Bronchial epithelial cell (primary cell): ENCODE measurements at regions not wholly inside any gene's neighbourhood (a gene's known extent, or its start where the extent isn't known, plus 50 kb on each side); places are given as distances from the start of the nearest gene placed in this dataset.
"Not testable (repeated sequence)": the region's sequence is repeated elsewhere in the genome, so short reads cannot be mapped to it uniquely, and the experiment has no call there.

ENCODE experiments used
- DNase-seq: peaks from one replicate; pipeline ENCODE4 v3.0.0-alpha.2; 2010; ENCODE audit warnings: low read depth
- FAIRE-seq: peaks from 2 replicates; lab custom pipeline; 2011; peaks lifted over from hg19 to GRCh38; lab: Jason Lieb, UNC
- H3K27me3 ChIP-seq: 2 replicates; pipeline ENCODE4 v1.5.1; 2011; ENCODE audit warnings: low read length; ENCODE audit not compliant: control insufficient read depth, insufficient read depth
- H3K36me3 ChIP-seq: 2 replicates; pipeline ENCODE4 v1.5.1; 2011; ENCODE audit warnings: low read length; ENCODE audit not compliant: control insufficient read depth, insufficient read depth
- H3K4me3 ChIP-seq: 2 replicates; pipeline ENCODE4 v1.5.1; 2011; ENCODE audit warnings: mild to moderate bottlenecking, low read depth, low read length, control low read depth

DNA sequence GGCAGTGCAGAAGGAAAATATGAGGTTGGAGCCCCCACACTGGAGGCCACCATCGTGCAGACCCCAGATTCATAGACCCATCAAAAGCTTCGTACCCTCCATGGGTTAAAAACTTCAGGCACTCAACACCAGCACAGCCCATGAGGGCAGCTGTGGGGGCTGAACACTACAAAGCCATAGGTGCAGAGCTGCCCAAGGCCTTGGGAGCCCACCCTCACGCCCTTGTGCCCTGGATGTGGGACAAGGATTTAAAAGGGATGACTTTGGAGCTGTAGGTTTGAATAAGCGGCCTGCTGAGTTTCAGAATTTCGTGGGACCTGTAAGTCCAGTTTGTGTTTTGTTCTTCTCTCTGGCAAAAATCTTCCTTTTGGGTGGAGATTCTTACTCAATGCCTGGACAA lies 747.6 kb downstream of the SPATA31A6 start:
- not testable (repeated sequence) for DNase-seq, FAIRE-seq, H3K27me3 ChIP-seq, H3K4me3 ChIP-seq, H3K36me3 ChIP-seq

DNA sequence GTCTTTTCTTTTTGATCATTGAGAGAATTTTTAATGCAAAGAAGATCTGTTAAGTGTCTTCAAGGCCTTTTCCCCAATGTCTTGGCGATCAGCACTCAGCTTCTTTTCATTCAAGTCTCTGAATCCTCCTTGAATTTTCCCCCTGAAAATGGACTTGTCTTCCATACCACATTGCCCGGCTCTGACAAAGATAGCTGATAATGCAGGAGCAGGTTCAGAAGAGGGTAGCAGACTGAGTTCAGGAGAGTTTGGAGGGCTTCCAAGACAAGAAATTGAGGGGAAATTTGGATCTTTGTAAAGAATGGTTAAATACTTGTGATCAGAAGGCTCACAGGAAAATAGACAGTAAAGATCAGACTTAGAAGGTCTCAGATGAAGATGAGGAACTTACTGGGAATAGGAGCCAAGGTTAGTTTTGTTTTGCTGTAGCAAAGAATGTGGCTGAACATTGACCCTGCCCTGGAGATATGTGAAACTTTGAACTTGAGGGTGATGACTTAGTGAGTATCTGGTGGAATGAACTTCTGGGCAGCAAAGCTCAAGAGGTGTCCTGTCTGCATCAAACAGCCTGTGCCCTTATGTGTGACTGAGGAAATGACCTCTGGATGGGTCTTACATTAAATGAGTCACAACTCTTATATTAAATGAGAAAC lies 754.2 kb downstream of the SPATA31A6 start:
- not testable (repeated sequence) for H3K36me3 ChIP-seq, FAIRE-seq, DNase-seq, H3K4me3 ChIP-seq, H3K27me3 ChIP-seq

DNA sequence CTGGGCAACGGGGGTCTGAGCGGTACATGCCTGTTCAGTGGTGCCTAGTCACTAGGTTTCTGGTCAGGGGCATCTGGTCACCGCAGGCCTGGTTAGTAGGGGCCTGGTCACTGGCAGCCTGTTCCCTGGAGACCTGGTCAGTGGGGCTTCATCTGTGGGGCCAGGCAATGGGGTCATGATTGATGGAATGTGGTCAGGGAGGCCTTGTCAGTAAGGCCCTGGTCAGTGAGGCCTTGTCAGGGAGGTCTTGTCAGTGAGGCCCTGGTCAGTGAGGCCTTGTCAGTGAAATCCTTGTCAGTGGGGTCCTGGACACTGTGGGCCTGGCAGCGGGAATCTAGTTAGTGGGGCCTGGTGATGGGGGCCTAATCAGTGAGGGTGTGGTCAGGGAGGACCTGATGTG lies 763.6 kb downstream of the SPATA31A6 start:
- not testable (repeated sequence) for H3K4me3 ChIP-seq, H3K27me3 ChIP-seq, H3K36me3 ChIP-seq, DNase-seq
- FAIRE-seq, result peak; percentile 7

DNA sequence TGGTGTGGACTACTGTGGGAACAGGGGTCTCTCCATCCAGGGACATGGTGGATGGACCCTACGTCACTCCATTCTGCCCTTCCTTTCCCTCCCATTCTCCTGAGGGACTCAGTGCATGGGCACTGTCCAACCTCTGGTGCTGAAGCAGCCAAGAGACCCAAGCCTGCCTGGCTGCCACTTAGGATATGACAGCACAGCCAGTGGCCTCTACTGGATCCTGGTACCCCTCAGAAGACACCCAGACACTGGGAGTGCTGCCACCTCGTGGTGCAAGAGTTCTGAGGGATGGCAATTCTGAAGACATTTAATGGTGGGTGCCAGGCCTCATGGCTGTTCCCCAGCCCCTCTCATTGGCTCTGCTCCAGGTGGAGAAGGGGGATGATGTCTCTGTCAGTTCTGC lies 767.8 kb downstream of the SPATA31A6 start:
- FAIRE-seq, DNase-seq, H3K4me3 ChIP-seq, H3K27me3 ChIP-seq, H3K36me3 ChIP-seq: not testable (repeated sequence)

DNA sequence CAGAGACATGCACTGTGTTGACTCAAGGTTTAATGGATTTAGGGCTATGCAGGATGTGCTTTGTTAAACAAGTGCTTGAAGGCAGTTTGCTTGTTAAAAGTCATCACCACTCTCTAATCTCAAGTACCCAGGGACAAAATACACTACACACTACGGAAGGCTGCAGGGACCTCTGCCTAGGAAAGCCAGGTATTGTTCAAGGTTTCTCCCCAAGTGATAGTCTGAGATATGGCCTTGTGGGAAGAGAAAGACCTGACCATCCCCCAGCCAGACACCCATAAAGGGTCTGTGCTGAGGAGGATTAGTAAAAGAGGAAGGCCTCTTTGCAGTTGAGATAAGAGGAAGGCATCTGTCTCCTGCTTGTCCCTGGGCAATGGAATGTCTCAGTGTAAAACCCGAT lies 781.7 kb downstream of the SPATA31A6 start:
- FAIRE-seq, H3K36me3 ChIP-seq: not testable (repeated sequence)

DNA sequence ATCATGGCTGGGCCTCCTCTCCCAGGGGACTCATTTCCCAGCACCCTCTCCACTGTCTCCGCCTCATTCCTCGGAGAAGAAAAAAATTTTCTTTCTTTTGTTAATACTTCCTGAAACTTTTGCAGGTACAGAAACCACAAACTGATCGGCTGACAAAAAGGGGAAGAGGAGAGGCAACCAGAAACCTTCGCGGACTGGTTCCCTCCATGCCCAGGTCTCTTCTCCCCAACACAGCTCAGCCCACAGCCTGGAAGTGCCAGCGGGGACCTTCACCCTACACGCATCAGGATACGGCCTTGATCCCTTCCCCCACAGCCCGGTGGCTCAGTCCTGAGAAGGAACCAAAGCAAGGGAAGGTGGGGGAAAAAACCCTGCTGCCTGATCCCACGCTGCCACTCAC lies 788.4 kb downstream of the SPATA31A6 start:
- not testable (repeated sequence) for H3K27me3 ChIP-seq, H3K36me3 ChIP-seq, FAIRE-seq, H3K4me3 ChIP-seq, DNase-seq

More for the DNA sequence above, 781.7 kb downstream of the SPATA31A6 start:
- H3K27me3 ChIP-seq, DNase-seq, H3K4me3 ChIP-seq: not testable (repeated sequence)

DNA sequence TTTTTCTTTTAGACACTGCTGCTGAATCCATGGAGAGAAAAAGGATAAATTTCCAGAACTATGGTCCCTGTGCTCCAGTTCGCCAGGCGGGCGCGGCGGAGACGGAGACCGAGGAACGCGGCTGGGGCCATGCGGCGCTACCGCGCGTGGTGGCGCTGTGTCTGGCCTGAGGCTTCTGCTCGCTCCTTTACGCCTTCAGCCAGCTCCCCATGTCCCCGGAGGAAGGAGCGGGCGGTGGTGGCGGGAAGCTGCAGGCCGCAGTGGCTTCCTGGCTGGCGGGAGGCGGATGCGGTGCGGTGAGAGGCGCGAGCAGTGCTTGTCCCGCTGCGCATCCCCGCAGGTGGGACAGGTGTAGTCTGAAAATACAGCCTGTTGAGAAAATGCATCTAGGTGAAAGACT lies 791.3 kb downstream of the SPATA31A6 start:
- FAIRE-seq, DNase-seq, H3K36me3 ChIP-seq, H3K27me3 ChIP-seq, H3K4me3 ChIP-seq: not testable (repeated sequence)

DNA sequence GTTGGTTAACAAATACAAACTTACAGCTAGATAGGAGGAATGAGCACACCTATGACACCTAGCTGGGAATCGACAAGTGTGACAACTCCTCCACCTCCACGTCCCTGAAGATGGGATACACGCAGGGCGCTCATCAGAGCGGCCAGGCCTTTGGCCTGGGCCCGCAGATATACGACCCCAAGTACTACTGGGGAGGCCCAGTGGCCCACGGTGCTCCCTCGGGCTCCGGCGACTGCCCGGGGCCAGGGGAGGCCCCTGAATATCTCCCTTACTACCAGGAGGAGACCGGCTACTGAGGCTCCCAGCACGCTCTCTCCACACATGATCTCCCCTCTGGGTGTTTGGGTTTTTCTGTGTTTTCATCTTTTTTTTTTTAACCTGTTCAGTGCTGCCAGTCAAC lies 801.3 kb downstream of the SPATA31A6 start:
- H3K4me3 ChIP-seq, DNase-seq, FAIRE-seq, H3K27me3 ChIP-seq, H3K36me3 ChIP-seq: not testable (repeated sequence)
